Epithelial cell of esophagus (primary cell): ENCODE measurements at regions not wholly inside any gene's neighbourhood (a gene's known extent, or its start where the extent isn't known, plus 50 kb on each side); places are given as distances from the start of the nearest gene placed in this dataset.

Source experiments
- DNase-seq: peaks from one replicate; pipeline ENCODE4 v3.0.0; 2010; ENCODE audit warnings: low read depth
- H3K4me3 ChIP-seq: 2 replicates; pipeline ENCODE4 v1.5.1; 2011; ENCODE audit warnings: mild to moderate bottlenecking, low read length, control low read depth
- TF ChIP-seq, protein P1 (sequence below): IDR thresholded peaks from 2 replicates; pipeline ENCODE4 v1.5.1; 2011; ENCODE audit warnings: low read depth, mild to moderate bottlenecking, low read length, control low read depth, inconsistent platforms; ENCODE audit not compliant: insufficient read depth; ENCODE audit errors: missing control alignments

DNA sequence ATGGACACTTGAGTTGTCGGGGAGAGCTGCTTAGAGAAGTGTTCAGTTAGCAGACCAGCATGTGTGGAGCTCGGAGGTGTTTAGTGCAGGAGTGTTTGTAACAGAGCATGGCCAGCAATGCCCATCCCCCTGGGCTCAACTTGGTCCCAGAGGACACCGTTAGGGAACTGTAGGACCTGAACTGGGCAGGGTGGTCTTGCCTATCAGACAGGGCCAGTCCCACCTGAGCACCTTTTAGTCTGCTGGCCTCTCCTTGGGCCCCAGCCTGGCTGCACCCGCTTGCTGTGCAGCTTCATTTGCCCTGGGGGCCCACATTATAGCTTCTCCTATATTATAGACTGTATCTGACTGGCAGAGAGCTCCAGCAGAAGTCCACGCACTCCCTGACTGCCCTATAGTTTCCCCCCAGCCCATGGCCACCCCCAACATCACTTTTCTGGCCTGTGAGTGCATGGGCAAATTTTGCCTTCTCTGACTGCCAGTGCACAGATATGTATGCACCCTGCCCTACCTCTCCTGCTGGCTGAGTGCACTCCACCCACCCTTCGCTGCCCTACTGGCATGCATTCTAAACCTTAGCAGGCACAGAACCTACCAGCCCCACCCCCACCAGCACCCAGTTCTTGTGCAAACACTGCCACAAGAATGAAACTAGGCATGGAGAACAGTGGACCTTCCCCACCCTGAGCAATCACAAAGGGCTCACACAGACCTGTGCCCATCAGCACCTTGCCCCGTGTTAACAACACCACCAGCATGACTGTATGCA is 1030.6 kb upstream of the GHITM start:
- TF ChIP-seq, protein P1, sequence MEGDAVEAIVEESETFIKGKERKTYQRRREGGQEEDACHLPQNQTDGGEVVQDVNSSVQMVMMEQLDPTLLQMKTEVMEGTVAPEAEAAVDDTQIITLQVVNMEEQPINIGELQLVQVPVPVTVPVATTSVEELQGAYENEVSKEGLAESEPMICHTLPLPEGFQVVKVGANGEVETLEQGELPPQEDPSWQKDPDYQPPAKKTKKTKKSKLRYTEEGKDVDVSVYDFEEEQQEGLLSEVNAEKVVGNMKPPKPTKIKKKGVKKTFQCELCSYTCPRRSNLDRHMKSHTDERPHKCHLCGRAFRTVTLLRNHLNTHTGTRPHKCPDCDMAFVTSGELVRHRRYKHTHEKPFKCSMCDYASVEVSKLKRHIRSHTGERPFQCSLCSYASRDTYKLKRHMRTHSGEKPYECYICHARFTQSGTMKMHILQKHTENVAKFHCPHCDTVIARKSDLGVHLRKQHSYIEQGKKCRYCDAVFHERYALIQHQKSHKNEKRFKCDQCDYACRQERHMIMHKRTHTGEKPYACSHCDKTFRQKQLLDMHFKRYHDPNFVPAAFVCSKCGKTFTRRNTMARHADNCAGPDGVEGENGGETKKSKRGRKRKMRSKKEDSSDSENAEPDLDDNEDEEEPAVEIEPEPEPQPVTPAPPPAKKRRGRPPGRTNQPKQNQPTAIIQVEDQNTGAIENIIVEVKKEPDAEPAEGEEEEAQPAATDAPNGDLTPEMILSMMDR, result no peak
- no peak overlapping the region for H3K4me3 ChIP-seq
- DNase-seq, result no peak

DNA sequence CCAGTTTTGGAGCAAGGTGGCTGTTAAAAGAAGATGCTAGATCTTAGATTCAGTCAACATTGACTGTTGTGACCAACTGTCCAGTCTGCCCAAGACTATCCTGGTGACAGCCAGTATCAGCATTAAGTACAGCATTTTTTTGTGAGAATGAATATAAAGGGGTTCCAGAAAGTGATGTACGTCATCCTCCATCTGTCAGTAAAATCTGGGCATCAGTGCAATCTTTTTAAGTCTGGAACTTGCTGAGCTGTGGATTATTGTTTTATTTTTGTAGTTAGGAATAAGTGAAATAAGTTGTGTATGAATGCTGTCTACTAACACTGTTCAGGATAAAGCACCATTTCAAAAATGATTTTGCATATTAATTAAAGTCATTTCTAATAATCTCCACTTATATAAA is 1020.0 kb upstream of the GHITM start:
- DNase-seq, result no peak
- no peak overlapping the region for H3K4me3 ChIP-seq
- TF ChIP-seq, protein P1, result no peak

DNA sequence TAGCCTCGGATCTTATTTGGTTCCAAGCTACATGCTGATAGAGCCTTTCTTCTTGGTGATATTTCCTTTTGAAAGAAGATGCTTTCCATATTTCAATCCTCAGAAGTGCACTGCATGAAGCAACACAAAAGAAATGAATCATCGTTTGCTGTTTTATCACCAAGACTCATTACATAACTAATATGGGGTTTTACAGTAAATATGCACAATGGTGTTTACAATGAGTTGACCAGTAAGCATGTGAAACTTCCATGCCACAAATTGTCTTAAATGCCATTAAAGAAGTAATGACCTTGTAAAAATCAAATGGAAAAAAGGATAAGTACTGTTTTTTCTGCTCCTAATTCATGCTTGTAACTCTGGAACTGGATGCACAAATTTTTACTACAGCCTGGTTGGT is 1017.0 kb upstream of the GHITM start:
- TF ChIP-seq, protein P1, result no peak
- peak; percentile 11 for DNase-seq
- no peak overlapping the region for H3K4me3 ChIP-seq

- no peak overlapping the region for H3K4me3 ChIP-seq
- peak; percentile 9 for DNase-seq
- TF ChIP-seq, protein P1, result no peak
These were observed 1011.2 kb upstream of the GHITM start for GRCh38 chr10:83127942-83128575.

GRCh38 chr10:83140811-83141210 is 998.5 kb upstream of the GHITM start:
- no peak overlapping the region for H3K4me3 ChIP-seq
- TF ChIP-seq, protein P1, result no peak
- DNase-seq, result no peak

DNA sequence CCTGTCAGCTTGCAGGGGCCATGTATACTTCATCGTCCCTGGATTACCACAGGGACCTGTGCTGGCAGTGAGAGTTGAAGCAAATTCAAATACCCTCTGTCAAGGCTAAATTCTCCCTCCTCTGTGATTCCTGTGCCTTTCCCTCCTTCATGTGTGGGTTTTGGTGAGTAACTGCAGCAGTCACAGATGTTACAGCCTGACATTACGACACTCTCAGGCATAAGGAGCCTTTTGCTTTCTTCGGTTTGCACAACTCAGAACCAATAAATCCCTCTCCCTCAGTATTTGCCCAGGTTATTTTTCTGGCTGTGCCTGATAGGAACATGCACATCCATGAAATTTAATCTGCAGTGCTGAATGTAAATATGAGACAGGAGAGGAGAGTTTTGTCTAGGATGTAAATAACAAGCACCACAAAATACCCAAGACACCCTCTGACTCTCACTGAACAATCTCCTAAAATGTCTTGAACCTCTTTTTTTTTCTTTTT is 997.2 kb upstream of the GHITM start:
- no peak overlapping the region for H3K4me3 ChIP-seq
- TF ChIP-seq, protein P1, result no peak
- DNase-seq, result no peak

DNA sequence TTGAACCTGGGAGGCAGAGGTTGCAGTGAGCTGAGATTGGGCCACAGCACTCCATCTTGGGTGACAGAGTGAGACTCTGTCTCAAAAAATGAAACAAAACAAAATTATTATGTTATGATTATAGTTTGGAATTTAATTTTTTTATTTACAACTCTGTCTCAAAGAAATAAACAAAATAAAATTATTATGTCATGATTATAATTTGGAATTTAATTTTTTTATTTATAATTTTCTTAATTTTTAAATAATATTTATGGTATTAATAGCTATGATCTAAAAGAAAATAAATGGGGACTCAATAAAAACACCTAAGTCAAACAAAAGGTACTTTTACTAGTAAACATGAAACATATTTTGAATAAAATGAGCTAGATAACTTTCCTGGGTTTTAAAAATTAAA is 994.8 kb upstream of the GHITM start:
- DNase-seq, result no peak
- TF ChIP-seq, protein P1, result no peak
- no peak overlapping the region for H3K4me3 ChIP-seq
